Activated naive CD8-positive, alpha-beta T cell treated with anti-CD3 and anti-CD28 coated beads, Interleukin-2, amount 10 ng/mL, durations not matched to agents 7 days and 5 days (primary cell): ENCODE measurements at regions not wholly inside any gene's neighbourhood (a gene's known extent, or its start where the extent isn't known, plus 50 kb on each side); places are given as distances from the start of the nearest gene placed in this dataset.

Experiments used
- ATAC-seq: fragments of 150-1000 bp; cut with Tn5 transposase; one replicate; pipeline ENCODE4 v1.10.0; 2021; ENCODE audit warnings: low read depth, moderate library complexity
- POLR2A ChIA-PET: fragments of 350-600 bp; sonication (Branson Sonifier 250); formaldehyde crosslinking; loops from one replicate; lab custom pipeline; 2021; ENCODE audit warnings: antibody characterized with exemption; lab: Charles Lee
- DNase-seq: peaks from one replicate; pipeline ENCODE4 v3.0.0; 2021
- H3K27ac Mint-ChIP-seq: one replicate; pipeline ENCODE4 v1.8.0; 2022; ENCODE audit warnings: mild to moderate bottlenecking, mixed read lengths
- H3K27me3 Mint-ChIP-seq: one replicate; pipeline ENCODE4 v1.8.0; 2022; ENCODE audit warnings: mild to moderate bottlenecking, moderate library complexity, mixed read lengths
- H3K36me3 Mint-ChIP-seq: one replicate; pipeline ENCODE4 v1.8.0; 2021; ENCODE audit warnings: mild to moderate bottlenecking, mixed read lengths
- H3K4me1 Mint-ChIP-seq: one replicate; pipeline ENCODE4 v1.8.0; 2021; ENCODE audit warnings: mixed read lengths
- H3K4me3 Mint-ChIP-seq: one replicate; pipeline ENCODE4 v1.8.0; 2022; ENCODE audit warnings: mild to moderate bottlenecking, moderate library complexity, mixed read lengths
- H3K9me3 Mint-ChIP-seq: one replicate; pipeline ENCODE4 v1.8.0; 2021; ENCODE audit warnings: mixed read lengths

GRCh38 chr1:29485096-29485925 is 249.0 kb downstream of the PTPRU start:
- Mint-ChIP-seq H3K36me3 (no peaks in the 10 kb centered on the region), H3K27ac (no peak overlapping the region), H3K4me1 (no peaks in the 10 kb centered on the region), H3K4me3 (no peak overlapping the region), H3K9me3 (no peaks in the 10 kb centered on the region), H3K27me3 (peaks cover 1% of the 10 kb centered on the region)
- no peak for DNase-seq
- POLR2A ChIA-PET, result no interaction called here
- ATAC-seq, result no peak

GRCh38 chr1:29482991-29483390 is 246.7 kb downstream of the PTPRU start:
- H3K4me3 Mint-ChIP-seq, result no peak overlapping the region
- H3K27me3 Mint-ChIP-seq, result peaks cover 17% of the 10 kb centered on the region
- H3K9me3 Mint-ChIP-seq, result no peaks in the 10 kb centered on the region
- H3K27ac Mint-ChIP-seq, result no peak overlapping the region
- DNase-seq, result no peak
- no peaks in the 10 kb centered on the region for H3K36me3 Mint-ChIP-seq
- no peaks in the 10 kb centered on the region for H3K4me1 Mint-ChIP-seq
- POLR2A ChIA-PET, result no interaction called here
- no peak for ATAC-seq

- Mint-ChIP-seq H3K4me3 (no peak overlapping the region), H3K27me3 (peaks cover 26% of the 10 kb centered on the region), H3K27ac (no peak overlapping the region), H3K36me3 (no peaks in the 10 kb centered on the region), H3K4me1 (no peaks in the 10 kb centered on the region), H3K9me3 (no peaks in the 10 kb centered on the region)
- ATAC-seq (no peak), DNase-seq (no peak)
- POLR2A ChIA-PET, result interaction anchor here (0.6 kb wide), 1 partner anchor 1984 kb away, joined by 4 read pairs; no protein-coding TSS in a partner anchor
These were observed 245.7 kb downstream of the PTPRU start for GRCh38 chr1:29482064-29482463.

GRCh38 chr1:29481031-29481430 is 244.7 kb downstream of the PTPRU start:
- H3K27me3 Mint-ChIP-seq, result peaks cover 33% of the 10 kb centered on the region
- POLR2A ChIA-PET, result no interaction called here
- no peak for ATAC-seq
- no peaks in the 10 kb centered on the region for H3K36me3 Mint-ChIP-seq
- no peaks in the 10 kb centered on the region for H3K4me1 Mint-ChIP-seq
- no peak overlapping the region for H3K27ac Mint-ChIP-seq
- H3K9me3 Mint-ChIP-seq, result no peaks in the 10 kb centered on the region
- H3K4me3 Mint-ChIP-seq, result no peak overlapping the region
- no peak for DNase-seq

GRCh38 chr1:29478879-29479278 is 242.6 kb downstream of the PTPRU start:
- Mint-ChIP-seq H3K36me3 (no peaks in the 10 kb centered on the region), H3K9me3 (no peaks in the 10 kb centered on the region), H3K4me1 (no peaks in the 10 kb centered on the region), H3K4me3 (no peak overlapping the region), H3K27me3 (peaks cover 46% of the 10 kb centered on the region), H3K27ac (no peak overlapping the region)
- ATAC-seq, result no peak
- no peak for DNase-seq
- POLR2A ChIA-PET, result no interaction called here

GRCh38 chr1:29478151-29478791 is 241.9 kb downstream of the PTPRU start:
- POLR2A ChIA-PET, result no interaction called here

GRCh38 chr1:29475326-29475725 is 239.0 kb downstream of the PTPRU start:
- H3K27ac Mint-ChIP-seq, result no peak overlapping the region
- peaks cover 55% of the 10 kb centered on the region for H3K27me3 Mint-ChIP-seq
- no peaks in the 10 kb centered on the region for H3K36me3 Mint-ChIP-seq
- H3K9me3 Mint-ChIP-seq, result no peaks in the 10 kb centered on the region
- H3K4me1 Mint-ChIP-seq, result no peaks in the 10 kb centered on the region
- ATAC-seq, result no peak
- POLR2A ChIA-PET, result no interaction called here
- DNase-seq, result no peak
- H3K4me3 Mint-ChIP-seq, result no peak overlapping the region

More at GRCh38 chr1:29478151-29478791, 241.9 kb downstream of the PTPRU start:
- DNase-seq, result no peak
- no peaks in the 10 kb centered on the region for H3K4me1 Mint-ChIP-seq
- H3K27ac Mint-ChIP-seq, result no peak overlapping the region
- no peaks in the 10 kb centered on the region for H3K9me3 Mint-ChIP-seq
- H3K4me3 Mint-ChIP-seq, result no peak overlapping the region
- peaks cover 50% of the 10 kb centered on the region for H3K27me3 Mint-ChIP-seq
- ATAC-seq, result no peak
- H3K36me3 Mint-ChIP-seq, result no peaks in the 10 kb centered on the region

GRCh38 chr1:29474274-29475244 is 238.2 kb downstream of the PTPRU start:
- peaks cover 52% of the 10 kb centered on the region for H3K27me3 Mint-ChIP-seq
- no peak for DNase-seq
- no peak overlapping the region for H3K4me3 Mint-ChIP-seq

GRCh38 chr1:29473161-29473855 is 237.0 kb downstream of the PTPRU start:
- Mint-ChIP-seq H3K4me3 (no peak overlapping the region), H3K27me3 (peaks cover 42% of the 10 kb centered on the region)

More at GRCh38 chr1:29474274-29475244, 238.2 kb downstream of the PTPRU start:
- Mint-ChIP-seq H3K36me3 (no peaks in the 10 kb centered on the region), H3K4me1 (no peaks in the 10 kb centered on the region), H3K9me3 (no peaks in the 10 kb centered on the region), H3K27ac (no peak overlapping the region)
- POLR2A ChIA-PET, result no interaction called here
- no peak for ATAC-seq

GRCh38 chr1:29471487-29472313 is 235.4 kb downstream of the PTPRU start:
- Mint-ChIP-seq H3K27ac (no peak overlapping the region), H3K4me3 (no peak overlapping the region), H3K36me3 (no peaks in the 10 kb centered on the region), H3K9me3 (no peaks in the 10 kb centered on the region), H3K4me1 (no peaks in the 10 kb centered on the region), H3K27me3 (peaks cover 27% of the 10 kb centered on the region)
- POLR2A ChIA-PET, result no interaction called here
- DNase-seq (no peak), ATAC-seq (no peak)

More at GRCh38 chr1:29473161-29473855, 237.0 kb downstream of the PTPRU start:
- POLR2A ChIA-PET, result no interaction called here
- ATAC-seq (no peak), DNase-seq (no peak)
- Mint-ChIP-seq H3K9me3 (no peaks in the 10 kb centered on the region), H3K27ac (no peak overlapping the region), H3K36me3 (no peaks in the 10 kb centered on the region), H3K4me1 (no peaks in the 10 kb centered on the region)

GRCh38 chr1:29470788-29471119 is 234.4 kb downstream of the PTPRU start:
- Mint-ChIP-seq H3K9me3 (no peaks in the 10 kb centered on the region), H3K4me3 (no peak overlapping the region), H3K27me3 (peaks cover 21% of the 10 kb centered on the region), H3K4me1 (no peaks in the 10 kb centered on the region), H3K27ac (no peak overlapping the region), H3K36me3 (no peaks in the 10 kb centered on the region)
- no peak for ATAC-seq
- DNase-seq, result no peak
- POLR2A ChIA-PET, result no interaction called here

GRCh38 chr1:29470087-29470787 is 233.9 kb downstream of the PTPRU start:
- no peaks in the 10 kb centered on the region for H3K4me1 Mint-ChIP-seq
- ATAC-seq, result no peak
- no peak overlapping the region for H3K4me3 Mint-ChIP-seq
- peaks cover 20% of the 10 kb centered on the region for H3K27me3 Mint-ChIP-seq
- POLR2A ChIA-PET, result no interaction called here
- no peaks in the 10 kb centered on the region for H3K36me3 Mint-ChIP-seq
- DNase-seq, result no peak
- no peaks in the 10 kb centered on the region for H3K9me3 Mint-ChIP-seq
- H3K27ac Mint-ChIP-seq, result no peak overlapping the region
